Esophagus muscularis mucosa (tissue), 3 donors: ENCODE measurements at regions not wholly inside any gene's neighbourhood (a gene's known extent, or its start where the extent isn't known, plus 50 kb on each side); places are given as distances from the start of the nearest gene placed in this dataset.
"Not testable (repeated sequence)": the region's sequence is repeated elsewhere in the genome, so short reads cannot be mapped to it uniquely, and the experiment has no call there.

Experiments used
- POLR2A ChIP-seq: fragments of 450-650 bp; IDR thresholded peaks from one replicate; pipeline ENCODE4 v1.6.1; 2017; ENCODE audit warnings: antibody characterized with exemption, moderate library complexity, mild to moderate bottlenecking, low read depth
- POLR2AphosphoS5 ChIP-seq, 2 donors: sonication (generic); formaldehyde crosslinking; IDR thresholded peaks; one replicate each; pipeline ENCODE4 v1.6.1; 2017; ENCODE audit warnings: antibody characterized with exemption in 2 of 2
- TF ChIP-seq, protein P1 (sequence below), 3 experiments: fragments of 200-600 bp in 2 of 3; fragments of 450-650 bp in 1 of 3; sonication (generic) in 2 of 3; IDR thresholded peaks; one replicate each; pipeline ENCODE4 v1.5.1; 2017 to 2019; ENCODE audit warnings: antibody characterized with exemption in 3 of 3, mild to moderate bottlenecking in 2 of 3, moderate library complexity in 1 of 3

DNA sequence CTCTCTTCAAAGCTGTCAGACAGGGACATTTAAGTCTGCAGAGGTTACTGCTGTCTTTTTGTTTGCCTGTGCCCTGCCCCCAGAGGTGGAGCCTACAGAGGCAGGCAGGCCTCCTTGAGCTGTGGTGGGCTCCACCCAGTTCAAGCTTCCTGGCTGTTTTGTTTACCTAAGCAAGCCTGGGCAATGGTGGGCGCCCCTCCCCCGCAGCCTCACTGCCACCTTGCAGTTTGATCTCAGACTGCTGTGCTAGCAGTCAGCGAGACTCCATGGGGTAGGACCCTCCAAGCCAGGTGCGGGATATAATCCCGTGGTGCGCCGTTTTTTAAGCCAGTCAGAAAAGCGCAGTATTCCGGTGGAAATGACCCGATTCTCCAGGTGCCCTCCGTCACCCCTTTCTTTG is 454.7 kb downstream of the PDZRN4 start:
- TF ChIP-seq POLR2A; POLR2AphosphoS5 (IDR thresholded peaks at IDR 0.05): not testable (repeated sequence)
- TF ChIP-seq, protein P1, sequence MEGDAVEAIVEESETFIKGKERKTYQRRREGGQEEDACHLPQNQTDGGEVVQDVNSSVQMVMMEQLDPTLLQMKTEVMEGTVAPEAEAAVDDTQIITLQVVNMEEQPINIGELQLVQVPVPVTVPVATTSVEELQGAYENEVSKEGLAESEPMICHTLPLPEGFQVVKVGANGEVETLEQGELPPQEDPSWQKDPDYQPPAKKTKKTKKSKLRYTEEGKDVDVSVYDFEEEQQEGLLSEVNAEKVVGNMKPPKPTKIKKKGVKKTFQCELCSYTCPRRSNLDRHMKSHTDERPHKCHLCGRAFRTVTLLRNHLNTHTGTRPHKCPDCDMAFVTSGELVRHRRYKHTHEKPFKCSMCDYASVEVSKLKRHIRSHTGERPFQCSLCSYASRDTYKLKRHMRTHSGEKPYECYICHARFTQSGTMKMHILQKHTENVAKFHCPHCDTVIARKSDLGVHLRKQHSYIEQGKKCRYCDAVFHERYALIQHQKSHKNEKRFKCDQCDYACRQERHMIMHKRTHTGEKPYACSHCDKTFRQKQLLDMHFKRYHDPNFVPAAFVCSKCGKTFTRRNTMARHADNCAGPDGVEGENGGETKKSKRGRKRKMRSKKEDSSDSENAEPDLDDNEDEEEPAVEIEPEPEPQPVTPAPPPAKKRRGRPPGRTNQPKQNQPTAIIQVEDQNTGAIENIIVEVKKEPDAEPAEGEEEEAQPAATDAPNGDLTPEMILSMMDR (IDR thresholded peaks at IDR 0.05): not testable (repeated sequence)
